WTC11 (cell line): ENCODE measurements at regions not wholly inside any gene's neighbourhood (a gene's known extent, or its start where the extent isn't known, plus 50 kb on each side); places are given as distances from the start of the nearest gene placed in this dataset.

ENCODE experiments used
- ETV6 ChIP-seq: sonication (generic); formaldehyde crosslinking; IDR thresholded peaks from 2 replicates; pipeline ENCODE4 v1.8.1; 2022; ENCODE audit warnings: mild to moderate bottlenecking, missing genetic modification reagents
- FOXJ3 ChIP-seq: sonication (generic); formaldehyde crosslinking; IDR thresholded peaks from 2 replicates; pipeline ENCODE4 v1.9.0; 2021; ENCODE audit warnings: missing genetic modification reagents, mild to moderate bottlenecking, borderline replicate concordance
- GTF2I ChIP-seq: fragments of 250-450 bp; sonication (Bioruptor Pico); conservative IDR thresholded peaks from 2 replicates; pipeline ENCODE4 v1.4.0; 2021; ENCODE audit warnings: mild to moderate bottlenecking
- ZNF423 ChIP-seq: fragments of 250-450 bp; sonication (Bioruptor Pico); IDR thresholded peaks from 2 replicates; pipeline ENCODE4 v2.1.2; 2022; ENCODE audit warnings: mild to moderate bottlenecking, moderate library complexity
- TF ChIP-seq, protein P1 (sequence below): fragments of 200-600 bp; IDR thresholded peaks from 2 replicates; pipeline ENCODE4 v1.8.0; 2022; ENCODE audit warnings: antibody characterized with exemption

- TF ChIP-seq FOXJ3 (CRISPR knock-in tag) (no peak), GTF2I (CRISPR knock-in tag) (no peak), ZNF423 (CRISPR knock-in tag) (no peak), ETV6 (CRISPR knock-in tag) (no peak)
- TF ChIP-seq, protein P1, sequence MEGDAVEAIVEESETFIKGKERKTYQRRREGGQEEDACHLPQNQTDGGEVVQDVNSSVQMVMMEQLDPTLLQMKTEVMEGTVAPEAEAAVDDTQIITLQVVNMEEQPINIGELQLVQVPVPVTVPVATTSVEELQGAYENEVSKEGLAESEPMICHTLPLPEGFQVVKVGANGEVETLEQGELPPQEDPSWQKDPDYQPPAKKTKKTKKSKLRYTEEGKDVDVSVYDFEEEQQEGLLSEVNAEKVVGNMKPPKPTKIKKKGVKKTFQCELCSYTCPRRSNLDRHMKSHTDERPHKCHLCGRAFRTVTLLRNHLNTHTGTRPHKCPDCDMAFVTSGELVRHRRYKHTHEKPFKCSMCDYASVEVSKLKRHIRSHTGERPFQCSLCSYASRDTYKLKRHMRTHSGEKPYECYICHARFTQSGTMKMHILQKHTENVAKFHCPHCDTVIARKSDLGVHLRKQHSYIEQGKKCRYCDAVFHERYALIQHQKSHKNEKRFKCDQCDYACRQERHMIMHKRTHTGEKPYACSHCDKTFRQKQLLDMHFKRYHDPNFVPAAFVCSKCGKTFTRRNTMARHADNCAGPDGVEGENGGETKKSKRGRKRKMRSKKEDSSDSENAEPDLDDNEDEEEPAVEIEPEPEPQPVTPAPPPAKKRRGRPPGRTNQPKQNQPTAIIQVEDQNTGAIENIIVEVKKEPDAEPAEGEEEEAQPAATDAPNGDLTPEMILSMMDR: no peak
Observed at GRCh38 chr9:31608881-31609280, 775.6 kb upstream of the ACO1 start.
